GM12872 (cell line): ENCODE measurements at regions not wholly inside any gene's neighbourhood (a gene's known extent, or its start where the extent isn't known, plus 50 kb on each side); places are given as distances from the start of the nearest gene placed in this dataset.

ENCODE experiments used
- CTCF ChIP-seq: IDR thresholded peaks from 3 replicates; pipeline ENCODE4 v1.5.1; 2011; ENCODE audit warnings: low read depth, mild to moderate bottlenecking, low read length, moderate library complexity; ENCODE audit not compliant: insufficient read depth

- no peak for TF ChIP-seq CTCF
These were observed 143.7 kb upstream of the ARHGAP42 start for GRCh38 chr11:100543386-100543785.

GRCh38 chr11:100545556-100545955 lies 141.5 kb upstream of the ARHGAP42 start:
- TF ChIP-seq CTCF, result no peak

- no peak for TF ChIP-seq CTCF
These were observed 141.1 kb upstream of the ARHGAP42 start for GRCh38 chr11:100545970-100546369.

- TF ChIP-seq CTCF, result no peak
These were observed 140.4 kb upstream of the ARHGAP42 start for GRCh38 chr11:100546714-100547113.

GRCh38 chr11:100550298-100550697 lies 136.8 kb upstream of the ARHGAP42 start:
- TF ChIP-seq CTCF, result no peak

- TF ChIP-seq CTCF, result no peak
These were observed 136.0 kb upstream of the ARHGAP42 start for GRCh38 chr11:100550912-100551632.

- no peak for TF ChIP-seq CTCF
These were observed 131.2 kb upstream of the ARHGAP42 start for GRCh38 chr11:100555931-100556330.
